ENCODE measurements at regions not wholly inside any gene's neighbourhood (a gene's known extent, or its start where the extent isn't known, plus 50 kb on each side); places are given as distances from the start of the nearest gene placed in this dataset.

- TF ChIP-seq AFF4 (CRISPR knock-in tag; IDR thresholded peaks at IDR 0.05) (no peak), ZNF584 (CRISPR knock-in tag; IDR thresholded peaks at IDR 0.05; ENCODE audit: low read depth) (no peak), ZNF3 (CRISPR knock-in tag; IDR thresholded peaks at IDR 0.05) (no peak), UBTF (IDR thresholded peaks at IDR 0.05; ENCODE audit: borderline replicate concordance in 1 of 2, low read depth in 2 of 2, low read length in 2 of 2) (no peak), ZNF740 (CRISPR knock-in tag; IDR thresholded peaks at IDR 0.05) (no peak), ZNF740 (tag; IDR thresholded peaks at IDR 0.05) (no peak), CBFA2T3 (IDR thresholded peaks at IDR 0.05) (no peak), ZNF253 (CRISPR knock-in tag; conservative IDR thresholded peaks at IDR 0.05) (no peak), HNRNPH1 (optimal IDR thresholded peaks at IDR 0.05; ENCODE audit: low read depth, low read length) (no peak)
Observed at GRCh38 chr21:14771593-14771992, 225.5 kb upstream of the SAMSN1 start (continued).

Measured in K562 (cell line).